A204.1 (cell line): ENCODE measurements at regions not wholly inside any gene's neighbourhood (a gene's known extent, or its start where the extent isn't known, plus 50 kb on each side); places are given as distances from the start of the nearest gene placed in this dataset.
A peak's percentile ranks its signal among the peaks of the same experiment; 100 is the strongest.
"Not testable (repeated sequence)": the region's sequence is repeated elsewhere in the genome, so short reads cannot be mapped to it uniquely, and the experiment has no call there.

Source experiments
- FAIRE-seq: peaks from 2 replicates; lab custom pipeline; 2012; peaks lifted over from hg19 to GRCh38; lab: Jason Lieb, UNC

DNA sequence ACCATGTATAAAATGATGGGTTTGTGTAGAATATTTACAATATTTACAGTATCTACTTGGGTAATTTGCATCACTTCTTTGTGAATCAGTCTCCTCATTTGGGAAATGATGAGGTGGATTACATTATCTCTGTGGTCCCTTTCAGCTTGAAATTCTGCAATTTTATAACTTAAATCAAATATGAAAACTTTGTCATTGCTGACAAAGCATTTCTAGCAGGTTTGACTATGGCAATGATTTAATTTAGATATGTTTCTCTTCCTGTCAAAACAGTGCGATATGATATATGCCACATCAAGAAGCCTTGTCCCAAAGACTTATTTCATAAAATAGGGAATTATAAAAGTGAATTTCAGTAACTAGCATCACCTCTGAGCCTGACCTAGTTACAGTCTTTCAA lies 315.8 kb upstream of the MEIS2 start:
- FAIRE-seq = no peak

DNA sequence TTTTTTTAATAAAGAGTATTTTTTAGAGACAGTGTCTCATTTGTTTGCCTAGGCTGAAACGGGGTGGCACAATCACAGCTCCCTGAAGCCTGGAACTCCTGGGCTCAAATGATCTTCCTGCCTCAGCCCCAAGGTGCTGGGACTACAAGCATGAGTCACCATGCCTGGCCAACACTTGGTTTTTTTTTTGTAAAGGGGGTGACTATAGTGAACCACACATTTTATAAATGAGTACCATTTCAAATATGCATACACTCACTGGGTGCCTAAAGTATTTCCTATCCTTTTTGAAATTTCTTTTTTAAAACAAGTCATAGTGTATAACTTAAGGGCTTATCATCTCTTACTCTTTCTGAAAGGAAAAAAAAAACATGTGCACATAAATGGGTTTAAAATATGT lies 325.2 kb upstream of the MEIS2 start:
- FAIRE-seq = no peak

DNA sequence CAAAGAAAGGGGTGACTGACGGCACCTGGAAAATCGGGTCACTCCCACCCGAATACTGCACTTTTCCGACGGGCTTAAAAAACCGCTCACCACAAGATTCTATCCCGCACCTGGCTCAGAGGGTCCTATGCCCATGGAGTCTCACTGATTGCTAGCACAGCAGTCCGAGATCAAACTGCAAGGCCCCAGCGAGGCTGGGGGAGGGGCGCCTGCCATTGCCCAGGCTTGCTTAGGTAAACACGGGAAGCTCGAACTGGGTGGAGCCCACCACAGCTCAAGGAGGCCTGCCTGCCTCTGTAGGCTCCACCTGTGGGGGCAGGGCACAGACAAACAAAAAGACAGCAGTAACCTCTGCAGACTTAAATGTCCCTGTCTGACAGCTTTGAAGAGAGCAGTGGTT lies 327.0 kb upstream of the MEIS2 start:
- FAIRE-seq = not testable (repeated sequence)

DNA sequence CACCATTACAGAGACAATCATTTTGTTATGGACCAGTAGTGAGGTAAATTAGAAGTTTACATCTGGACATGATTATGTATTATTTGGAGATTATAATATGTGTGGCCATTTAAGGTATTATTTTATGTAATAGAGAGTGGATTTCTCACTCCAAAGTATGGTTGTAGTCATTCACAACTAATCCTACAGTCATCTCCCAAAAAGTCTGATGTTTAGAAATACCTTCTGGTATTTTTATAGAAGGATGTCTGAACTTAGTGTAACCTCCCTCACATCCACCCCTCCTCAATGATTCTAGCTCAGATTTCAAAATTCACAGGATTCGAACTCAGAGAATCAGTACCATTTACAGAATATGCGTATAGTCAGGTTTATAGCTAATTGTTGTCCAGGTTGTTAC lies 346.6 kb upstream of the MEIS2 start:
- no peak for FAIRE-seq

DNA sequence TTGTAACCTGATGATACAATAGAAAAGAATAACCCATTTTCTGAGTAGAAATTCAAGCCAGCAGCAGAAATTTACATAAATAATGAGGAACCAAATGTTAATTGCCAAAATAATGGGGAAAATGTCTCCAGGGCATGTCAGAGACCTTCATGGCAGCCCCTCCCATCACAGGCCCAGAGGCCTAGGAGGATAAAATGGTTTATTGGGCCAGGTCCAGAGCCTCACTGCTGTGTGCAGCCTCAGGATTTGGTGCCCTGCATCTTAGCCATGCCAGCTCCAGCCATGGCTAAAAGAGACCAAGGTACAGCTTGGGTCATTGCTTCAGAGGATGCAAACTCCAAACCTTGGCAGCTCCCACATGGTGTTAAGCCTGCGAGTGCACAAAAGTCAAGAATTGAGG lies 352.1 kb upstream of the MEIS2 start:
- FAIRE-seq = no peak

DNA sequence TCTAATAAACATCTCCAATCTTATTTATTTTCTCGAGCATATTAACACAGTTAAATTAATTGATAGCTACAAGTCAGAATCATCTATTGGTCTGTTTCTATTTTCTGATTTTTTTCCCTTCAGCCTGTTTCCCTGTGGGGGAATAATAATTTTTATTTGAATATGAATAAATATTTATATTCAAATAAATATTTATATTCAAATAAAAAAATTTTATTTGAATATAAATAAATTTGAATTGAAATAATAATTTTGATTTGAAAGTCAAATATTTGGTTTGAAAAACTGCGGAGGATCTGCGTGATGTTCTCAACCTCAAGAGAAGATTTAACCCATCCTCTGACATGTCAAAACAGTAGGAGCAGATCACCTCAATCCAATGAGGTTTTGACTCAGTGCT lies 380.1 kb upstream of the MEIS2 start:
- no peak for FAIRE-seq

DNA sequence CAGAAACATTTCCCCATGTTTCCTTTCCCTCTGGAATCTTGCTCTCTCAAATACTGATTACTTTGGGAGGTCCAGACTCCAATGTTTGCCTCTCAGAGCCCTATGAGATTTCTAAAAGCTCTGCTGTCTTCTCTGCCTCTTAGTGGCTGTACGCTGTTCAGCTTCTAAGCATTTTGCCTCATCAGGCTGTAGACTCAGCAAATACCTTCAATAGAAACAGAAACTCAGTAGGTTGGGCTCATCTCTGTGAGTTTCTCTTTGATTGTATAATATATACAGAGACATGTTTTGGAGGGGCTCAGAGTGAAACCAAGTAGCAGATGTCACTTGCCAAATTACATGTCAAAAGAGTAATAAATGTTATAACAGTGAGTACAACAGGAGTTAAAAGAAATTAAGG lies 380.8 kb upstream of the MEIS2 start:
- no peak for FAIRE-seq

DNA sequence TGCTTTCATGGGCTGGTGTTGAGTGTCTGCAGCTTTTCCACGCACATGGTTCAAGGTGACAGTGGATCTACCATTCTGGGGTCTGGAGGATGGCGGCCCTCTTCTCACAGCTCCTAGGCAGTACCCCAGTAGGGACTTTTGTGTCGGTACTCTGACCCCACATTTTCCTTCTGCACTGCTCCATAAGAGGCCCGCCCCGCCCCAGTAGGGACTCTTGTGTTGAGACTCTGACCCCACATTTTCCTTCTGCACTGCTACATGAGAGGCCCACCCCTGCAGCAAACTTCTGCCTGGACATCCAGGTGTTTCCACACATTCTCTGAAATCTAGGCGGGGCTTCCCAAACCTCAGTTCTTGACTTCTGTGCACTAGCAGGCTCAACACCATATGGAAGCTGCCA lies 383.4 kb upstream of the MEIS2 start:
- FAIRE-seq = no peak

DNA sequence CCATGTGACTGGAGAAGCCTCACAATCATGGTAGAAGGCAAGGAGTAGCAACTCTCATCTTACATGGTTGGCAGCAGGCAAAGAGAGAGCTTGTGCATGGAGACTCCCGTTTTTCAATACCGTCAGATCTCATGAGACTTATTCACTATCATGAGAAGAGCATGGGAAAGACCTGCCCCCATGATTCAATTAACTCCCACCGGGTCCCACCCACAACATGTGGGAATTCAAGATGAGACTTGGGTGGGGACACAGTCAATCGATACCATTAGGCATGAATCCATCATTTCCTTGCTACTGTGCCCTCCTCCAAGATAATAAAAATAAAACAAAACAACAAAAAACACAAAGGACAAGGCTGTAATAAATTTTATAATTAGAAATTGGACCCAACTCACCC lies 384.7 kb upstream of the MEIS2 start:
- FAIRE-seq = no peak

DNA sequence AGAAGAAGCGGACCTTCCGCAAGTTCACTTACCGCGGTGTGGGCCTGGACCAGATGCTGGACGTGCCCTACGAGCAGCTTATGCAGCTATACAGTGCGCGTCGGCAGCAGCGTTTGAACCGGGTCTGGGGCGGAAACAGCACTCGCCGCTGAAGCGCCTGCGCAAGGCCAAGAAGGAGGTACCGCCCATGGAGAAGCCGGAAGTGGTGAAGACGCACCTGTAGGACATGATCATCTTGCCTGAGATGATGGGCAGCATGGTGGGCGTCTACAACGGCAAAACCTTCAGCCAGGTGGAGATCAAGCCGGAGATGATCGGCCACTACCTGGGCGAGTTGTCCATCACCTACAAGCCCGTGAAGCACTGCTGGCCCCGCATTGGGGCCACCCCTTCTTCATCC lies 390.4 kb upstream of the MEIS2 start:
- FAIRE-seq = no peak

DNA sequence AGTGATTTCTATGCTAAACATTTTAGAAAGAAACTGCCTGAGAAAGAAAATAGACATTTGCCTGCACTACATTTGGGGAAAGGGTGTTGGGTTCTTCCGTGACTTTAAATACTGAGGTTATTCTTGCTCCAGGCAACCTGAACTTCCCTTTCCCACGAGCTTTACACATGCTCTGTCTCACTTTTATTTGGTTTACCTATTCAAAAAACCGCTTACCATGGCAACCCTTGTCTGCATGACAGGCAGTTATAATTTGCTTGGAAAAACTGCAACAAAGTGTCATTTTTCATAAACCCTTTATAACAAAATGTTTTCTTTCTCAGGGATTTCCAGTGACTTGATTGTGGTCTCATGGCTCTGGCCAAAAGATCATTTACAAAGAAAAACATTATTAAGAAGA lies 416.3 kb upstream of the MEIS2 start:
- FAIRE-seq = no peak

DNA sequence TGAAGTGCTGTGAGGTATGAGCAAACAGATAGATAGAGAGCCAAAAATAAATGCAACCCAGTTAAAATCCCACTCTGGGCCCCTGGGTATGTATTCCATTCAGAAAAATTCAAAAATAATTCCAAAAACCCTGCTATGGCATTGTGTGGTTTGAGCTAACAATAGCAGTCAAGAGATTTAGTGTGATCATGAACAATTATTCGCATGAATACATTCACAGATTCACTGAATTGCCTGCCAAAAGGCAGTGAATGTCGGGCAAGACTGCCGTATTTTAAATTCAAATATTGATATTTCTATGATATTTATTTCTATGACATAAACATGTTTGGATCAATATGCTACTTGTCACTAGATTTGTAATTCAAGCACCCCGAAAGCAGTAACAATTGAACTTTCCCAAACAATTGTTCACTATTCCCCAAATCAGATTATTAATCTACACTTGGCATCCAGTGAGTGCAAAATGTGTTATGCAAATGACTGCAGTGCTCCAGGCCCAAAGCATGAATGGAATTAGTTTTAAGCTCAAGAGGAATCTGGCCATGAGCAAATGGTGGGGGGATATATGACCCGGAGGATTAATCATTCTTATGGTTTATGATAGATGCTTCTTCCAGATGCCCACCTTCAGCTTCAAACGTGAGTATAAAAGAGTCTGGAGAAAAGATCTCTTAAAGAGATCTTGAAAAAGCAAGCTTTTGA lies 417.0 kb upstream of the MEIS2 start:
- no peak for FAIRE-seq

DNA sequence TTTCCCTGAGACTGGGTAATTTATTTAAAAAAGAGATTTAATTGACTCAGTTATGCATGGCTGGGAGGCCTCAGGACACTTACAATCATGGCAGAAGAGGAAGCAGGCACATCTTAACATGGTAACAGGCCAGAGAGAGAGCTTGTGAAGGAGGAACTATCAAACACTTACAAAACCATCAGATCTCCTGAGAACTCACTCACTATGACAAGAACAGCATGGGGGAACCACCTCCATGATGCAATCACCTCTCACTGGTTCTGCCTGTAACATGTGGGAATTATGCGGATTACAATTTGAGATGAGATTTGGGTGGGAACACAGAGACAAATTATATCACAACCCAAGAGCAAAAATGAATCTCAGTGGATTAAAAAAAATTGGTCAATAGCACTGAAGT lies 416.0 kb upstream of the TMCO5A start:
- no peak for FAIRE-seq

DNA sequence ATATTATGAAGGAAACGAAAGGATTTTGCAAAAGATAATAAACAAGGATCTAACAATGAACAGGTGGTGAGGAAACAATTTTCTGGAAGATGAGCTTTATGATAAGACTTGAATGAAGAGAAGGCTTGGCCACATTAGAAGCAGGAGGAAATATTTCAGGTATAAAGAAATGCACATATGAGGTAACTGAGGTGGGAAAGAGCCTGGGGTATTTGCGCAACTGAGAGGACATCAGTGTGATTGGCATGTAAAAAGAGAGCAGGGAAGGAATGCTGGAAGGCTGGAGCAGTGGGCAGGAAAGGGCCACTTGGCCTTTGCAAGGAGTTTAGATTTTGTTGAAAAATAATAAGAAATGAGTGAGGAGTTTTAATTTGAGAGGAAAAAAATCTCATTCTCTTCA lies 414.4 kb upstream of the TMCO5A start:
- FAIRE-seq = no peak

DNA sequence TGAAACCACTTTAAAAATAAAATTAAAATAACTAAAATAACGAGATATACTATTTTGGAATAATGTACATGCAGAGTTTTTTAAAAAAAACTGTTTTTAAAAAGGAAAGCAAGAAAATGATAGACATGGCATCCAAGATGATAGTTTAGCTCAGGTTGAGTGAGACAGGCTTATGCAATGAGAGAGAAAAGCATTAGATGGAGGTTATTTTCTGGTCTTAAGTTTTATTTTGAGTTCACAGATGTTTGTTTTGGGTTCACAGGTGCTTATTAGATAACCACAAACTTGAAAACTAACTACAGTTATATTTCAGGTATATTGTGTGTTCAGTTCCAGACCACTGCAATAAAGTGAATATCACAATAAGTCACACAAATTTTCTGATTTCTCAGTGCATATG lies 413.6 kb upstream of the TMCO5A start:
- FAIRE-seq = peak; percentile 23

DNA sequence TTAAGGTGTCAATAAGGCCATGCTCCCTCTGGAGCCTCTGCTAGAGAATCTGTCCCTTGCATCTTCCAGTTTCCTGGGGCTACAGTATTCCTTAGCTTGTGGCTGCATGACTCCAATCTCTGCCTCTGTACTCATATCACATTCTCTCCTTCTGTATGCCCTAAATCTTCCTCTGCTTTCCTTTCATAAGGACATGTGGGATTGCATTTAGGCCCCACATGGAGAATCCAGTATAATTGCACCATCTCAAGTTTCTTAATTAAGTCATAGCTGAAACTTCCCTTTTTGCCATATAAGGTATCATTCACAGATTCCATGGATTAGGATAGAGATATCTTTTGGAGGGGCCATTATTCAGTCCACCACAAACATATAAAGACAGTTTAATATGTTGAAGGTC lies 409.8 kb upstream of the TMCO5A start:
- FAIRE-seq = no peak

DNA sequence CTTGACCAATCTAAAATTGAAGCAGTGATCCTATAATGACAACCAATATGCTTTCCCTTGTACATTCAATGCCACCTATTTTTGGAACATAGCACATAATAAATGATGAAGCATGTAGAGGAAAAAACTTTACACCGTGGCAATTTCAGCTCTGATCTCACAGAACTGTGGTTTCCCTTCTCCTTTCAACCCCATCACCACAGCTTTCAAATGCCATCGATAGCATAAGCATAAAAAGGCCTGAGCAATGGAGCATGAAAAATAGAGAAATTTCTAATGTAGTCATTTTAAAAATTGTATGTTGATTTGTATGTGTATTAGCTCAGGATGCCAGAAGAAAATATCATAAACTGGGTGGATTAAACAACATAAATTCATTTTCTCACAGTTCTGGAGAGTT lies 406.0 kb upstream of the TMCO5A start:
- FAIRE-seq = no peak

DNA sequence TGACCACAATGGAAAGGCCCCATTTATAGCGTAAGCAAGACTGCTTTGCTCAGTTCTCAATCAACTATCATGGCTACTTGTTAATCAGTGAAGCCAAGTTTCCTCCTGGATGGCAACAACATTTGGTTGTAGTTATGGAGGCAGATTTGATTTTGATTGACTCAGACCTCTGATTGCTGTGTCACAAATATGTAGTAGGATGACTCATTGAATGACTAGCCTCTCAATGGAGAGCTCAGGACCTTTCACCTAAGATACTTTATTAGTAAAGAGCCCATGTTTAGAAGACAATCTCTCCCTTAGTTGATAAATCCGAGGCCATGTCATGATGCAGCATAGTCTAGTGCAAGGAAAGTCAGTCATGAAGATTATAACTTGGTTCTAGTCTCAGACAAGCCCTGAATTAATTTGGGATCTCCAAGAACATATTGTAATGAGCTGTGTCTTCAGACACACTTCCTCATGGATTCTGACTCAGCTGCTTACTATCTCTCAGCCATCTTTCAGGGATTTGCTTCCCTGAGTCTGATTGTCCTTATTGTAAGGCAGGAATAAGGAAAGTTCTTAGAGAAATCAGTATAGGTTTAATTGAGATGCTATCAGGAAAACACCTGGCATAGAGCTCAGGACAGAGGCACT lies 397.4 kb upstream of the TMCO5A start:
- no peak for FAIRE-seq

DNA sequence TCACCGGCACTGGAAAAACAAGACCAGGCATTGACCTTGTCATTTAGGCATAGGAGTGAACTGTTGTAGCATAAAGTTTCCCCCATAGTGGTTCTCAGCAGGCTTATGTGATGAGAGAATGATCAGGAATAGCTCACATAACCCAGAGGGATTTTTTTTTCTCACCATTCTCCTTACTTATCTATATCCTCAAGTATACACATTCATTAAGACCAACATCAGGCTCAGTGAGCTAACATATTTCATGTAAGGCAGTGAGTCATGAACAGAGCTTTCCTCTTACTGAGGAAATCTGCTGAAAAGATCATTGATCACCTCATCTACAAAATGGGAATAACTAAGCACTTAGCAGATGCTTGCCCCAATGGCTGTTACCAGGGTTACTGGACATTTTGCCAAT lies 396.6 kb upstream of the TMCO5A start:
- FAIRE-seq = no peak

DNA sequence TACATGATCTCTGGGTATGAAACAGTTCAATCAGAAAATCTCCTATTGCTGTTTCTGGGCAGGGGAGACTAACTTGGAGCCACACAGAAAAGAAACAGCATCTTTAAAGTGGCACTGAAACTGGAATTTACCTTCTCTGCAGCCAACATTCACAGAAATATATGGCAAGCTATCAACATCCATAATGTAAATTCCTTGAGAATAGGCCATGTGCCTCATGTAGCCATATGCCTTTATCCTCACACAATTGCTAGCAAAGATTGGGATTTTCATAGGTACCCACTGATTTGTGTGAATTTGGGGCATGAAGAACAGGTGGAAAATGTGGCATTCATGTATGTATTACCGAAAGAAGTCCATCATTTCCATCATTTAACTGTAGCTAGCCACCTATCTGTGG lies 386.3 kb upstream of the TMCO5A start:
- no peak for FAIRE-seq

DNA sequence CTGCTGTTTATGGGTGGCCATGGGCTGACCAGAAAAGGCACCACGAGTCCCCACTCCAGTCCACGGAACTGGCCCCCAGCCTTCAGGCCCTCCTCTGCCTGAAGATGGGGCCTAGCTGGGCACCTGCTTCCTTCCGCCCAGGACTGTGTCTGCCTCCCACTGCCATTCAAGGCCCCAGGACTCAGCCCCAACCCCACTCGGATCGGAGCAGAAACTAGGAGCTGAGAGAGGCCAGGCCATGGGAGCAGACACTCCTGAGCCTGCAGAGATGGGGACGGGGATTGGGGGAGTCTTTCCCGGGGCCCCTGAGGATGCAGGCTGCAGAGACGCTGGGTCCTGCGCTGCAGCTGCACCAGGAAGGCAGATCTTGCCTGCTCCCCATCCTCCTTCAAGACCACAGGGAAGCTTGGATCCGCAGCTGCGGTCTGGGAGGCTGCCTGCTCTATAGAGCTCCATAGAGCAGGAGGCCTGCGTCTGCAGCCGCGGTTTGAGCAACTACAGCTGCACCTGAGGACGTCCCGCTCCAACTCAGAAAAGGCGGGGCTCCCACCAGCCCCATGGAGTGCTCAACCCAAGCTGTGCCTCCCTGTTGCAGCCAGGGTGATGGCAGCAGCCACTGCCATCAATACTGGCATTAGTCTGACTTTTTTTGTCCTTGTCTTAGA lies 383.9 kb upstream of the TMCO5A start:
- FAIRE-seq = no peak

DNA sequence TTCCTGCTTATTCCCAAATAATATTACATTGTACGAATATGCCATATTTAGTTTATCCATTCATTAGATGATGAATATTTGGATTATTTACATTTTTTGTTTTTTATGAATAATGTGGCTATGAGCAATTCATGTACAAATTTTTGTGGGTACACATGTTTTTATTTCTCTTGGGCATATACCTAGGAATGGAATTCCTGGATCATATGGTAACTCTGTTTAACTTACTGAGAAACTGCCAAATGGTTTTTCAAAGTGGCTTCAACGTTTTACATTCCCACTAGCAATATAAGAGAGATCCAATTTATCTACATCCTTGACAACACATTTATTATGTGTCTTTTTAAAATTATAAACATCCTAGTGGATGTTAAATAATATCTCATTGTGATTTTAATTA lies 362.0 kb upstream of the TMCO5A start:
- FAIRE-seq = no peak

DNA sequence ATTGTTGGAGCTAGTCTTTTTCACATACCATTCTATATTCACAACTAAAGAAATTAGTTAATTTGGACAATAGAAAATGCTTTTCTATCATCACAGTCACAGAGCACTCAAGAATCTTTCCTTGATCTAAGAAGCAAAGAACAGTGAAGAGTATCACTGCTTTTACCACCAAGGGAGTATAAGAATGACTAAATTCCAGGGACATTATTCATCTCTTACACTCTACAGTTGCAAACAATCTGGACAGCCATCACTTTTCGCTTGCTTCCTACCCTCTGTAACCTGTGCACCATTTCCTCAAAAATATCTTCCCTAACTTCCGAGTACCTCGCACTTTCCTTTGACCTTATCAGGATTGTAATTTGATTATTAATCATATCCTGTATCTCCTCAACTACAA lies 359.5 kb upstream of the TMCO5A start:
- no peak for FAIRE-seq

DNA sequence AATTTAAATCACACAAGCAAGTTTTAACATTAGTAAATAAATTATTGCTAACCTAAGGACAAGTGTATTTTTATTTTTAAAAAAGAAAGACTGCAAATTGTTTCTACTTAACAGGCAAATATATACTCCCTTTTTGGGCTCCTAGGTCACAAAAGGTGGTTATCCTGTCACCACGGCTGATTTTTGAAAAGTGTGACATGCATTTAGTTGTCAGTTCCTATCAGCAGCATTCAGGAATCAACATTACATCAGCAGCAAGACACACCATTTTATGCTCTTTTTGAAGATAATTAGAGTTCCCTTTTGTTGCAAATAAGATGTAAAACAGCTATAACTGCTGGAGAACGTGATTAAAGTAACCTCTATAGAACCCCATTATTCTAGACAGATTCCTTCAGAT lies 357.5 kb upstream of the TMCO5A start:
- no peak for FAIRE-seq
